GM21619 (cell line): ENCODE measurements at regions not wholly inside any gene's neighbourhood (a gene's known extent, or its start where the extent isn't known, plus 50 kb on each side); places are given as distances from the start of the nearest gene placed in this dataset.
"Not testable (repeated sequence)": the region's sequence is repeated elsewhere in the genome, so short reads cannot be mapped to it uniquely, and the experiment has no call there.

Experiments used
- ATAC-seq: cut with Tn5 transposase; IDR thresholded peaks from one replicate; pipeline ENCODE4 v1.9.1; 2021; ENCODE audit not compliant: unreplicated experiment

DNA sequence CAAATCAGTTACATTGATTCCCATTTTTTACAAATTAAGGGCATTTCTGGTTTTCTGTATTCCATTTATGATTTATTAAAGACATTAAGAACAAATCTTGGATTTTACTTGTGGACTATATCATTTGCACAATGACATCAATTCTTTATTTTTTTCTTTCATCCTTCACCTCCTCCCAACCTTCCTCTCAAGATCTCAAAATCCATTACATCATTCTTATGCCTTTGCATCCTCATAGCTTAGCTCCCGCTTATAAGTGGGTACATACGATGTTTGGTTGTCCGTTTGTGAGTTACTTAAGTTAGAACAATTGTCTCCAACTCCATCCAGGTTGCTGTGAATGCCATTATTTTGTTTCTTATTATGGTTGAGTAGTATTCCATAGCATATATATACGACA, 752.8 kb downstream of the CD109 start:
- no peak for ATAC-seq

DNA sequence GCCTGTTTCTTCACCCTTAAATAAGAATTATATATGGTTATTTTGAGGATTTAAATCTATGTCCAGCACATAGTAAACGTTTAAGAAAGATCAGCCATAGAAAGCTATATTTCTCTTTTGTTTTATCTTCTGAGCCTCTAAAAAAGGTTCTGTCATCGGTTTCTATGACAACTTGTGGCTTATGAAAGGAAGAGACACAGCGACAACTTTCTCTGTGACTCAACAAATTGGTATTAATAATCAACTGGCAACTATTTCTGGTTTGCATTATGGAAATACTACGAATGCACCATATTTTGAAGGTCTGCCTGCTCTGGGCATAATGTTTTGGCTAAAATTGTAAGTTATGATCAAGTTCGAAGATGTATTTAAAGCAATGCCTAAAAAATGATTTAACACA, 751.0 kb downstream of the CD109 start:
- peak; percentile 94 for ATAC-seq

DNA sequence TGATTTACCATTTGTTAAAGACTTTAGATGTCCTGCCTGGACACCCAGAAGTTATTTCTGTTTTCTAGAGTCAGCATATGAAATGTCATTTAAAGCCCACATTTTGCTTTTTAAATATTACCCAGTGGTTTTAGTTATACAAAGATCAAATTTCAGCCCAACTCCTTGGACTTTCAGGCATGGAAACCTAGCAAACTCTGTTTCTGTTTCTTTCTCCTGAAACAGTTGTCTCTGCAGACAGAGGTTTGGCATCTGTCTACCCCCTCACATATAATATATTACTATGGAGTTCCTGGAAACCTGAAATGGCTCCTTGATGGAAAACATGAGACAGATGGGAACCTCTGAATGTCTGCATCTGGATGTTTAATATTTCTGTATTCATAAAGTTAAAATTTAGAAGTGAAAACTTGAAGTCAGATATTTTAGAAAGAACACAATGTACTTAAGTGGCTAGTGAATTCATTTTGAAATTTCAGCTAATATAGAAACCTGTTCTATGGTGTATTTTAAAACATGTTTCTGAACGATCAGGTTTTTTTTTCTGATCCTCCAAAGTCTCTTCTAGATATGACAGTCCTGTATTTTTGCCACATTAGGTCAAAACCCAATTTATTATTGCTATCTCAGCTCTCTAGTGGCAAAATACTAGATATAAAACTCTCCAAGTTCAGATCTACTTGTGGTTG, 743.3 kb downstream of the CD109 start:
- no peak for ATAC-seq

DNA sequence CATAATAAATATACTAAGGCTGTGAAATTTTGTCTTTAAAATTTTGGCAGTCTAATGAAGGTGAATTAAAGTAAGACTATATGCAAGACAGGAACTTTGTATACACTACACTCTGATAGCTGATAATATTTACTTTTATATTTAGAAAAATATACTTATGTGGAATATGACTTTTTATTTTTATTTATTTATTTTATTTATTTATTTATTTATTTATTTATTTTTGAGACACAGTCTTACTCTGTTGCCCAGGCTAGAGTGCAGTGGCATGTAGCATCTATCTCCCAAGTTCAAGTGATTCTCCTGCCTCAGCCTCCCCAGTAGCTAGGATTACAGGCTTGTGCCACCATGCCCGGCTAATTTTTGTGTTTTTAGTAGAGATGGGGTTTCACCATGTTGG, 742.4 kb downstream of the CD109 start:
- not testable (repeated sequence) for ATAC-seq

DNA sequence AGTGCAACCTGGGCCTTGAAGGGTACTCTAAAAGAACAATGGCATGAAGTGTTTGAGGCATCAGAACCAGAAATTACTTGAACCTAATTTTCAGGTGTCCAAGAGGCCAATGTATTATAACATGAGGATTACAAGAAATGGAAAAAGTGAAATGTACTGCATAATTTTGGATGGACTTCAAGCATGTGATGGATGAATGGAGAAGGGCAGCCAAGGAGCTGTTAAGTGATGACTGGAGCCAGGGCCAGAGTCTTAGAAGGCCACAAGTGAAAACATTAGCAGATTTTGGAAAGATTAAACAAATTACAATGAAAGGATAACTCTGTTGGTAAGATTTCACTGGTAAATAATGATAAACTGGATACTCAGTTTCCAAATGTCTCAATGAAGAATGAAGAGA, 738.2 kb downstream of the CD109 start:
- ATAC-seq = no peak

DNA sequence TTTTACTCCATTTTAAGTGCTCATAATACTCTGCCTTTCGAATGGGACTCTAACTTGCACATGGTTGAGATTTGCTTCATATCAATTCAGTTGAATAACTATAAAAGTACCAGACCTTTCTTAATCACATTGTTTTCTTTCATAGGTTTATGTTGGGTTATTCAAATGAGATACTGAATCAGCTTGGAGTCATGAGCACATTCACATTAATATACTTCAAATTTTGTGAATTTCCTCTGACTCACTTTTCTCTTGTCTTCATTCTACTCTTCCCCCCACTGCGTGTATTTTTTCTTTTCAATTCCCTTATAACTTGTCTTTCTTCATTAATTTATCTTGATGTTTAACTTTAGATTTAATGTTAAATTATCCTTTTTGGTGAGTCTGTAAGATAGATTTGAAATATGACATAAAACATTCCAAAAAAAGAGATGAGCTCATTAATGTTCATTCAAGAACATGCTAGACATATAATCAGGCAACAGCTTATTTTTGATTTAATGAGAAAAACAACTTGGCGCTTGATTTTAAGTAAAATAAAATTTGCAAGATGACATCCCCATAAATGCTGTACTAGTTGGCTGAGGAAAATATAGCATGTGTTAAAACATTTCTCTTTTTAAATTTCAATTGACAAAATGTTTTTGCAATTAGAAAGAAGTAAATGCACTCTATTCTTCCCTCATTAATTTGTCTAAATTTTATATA, 736.0 kb downstream of the CD109 start:
- ATAC-seq = no peak

DNA sequence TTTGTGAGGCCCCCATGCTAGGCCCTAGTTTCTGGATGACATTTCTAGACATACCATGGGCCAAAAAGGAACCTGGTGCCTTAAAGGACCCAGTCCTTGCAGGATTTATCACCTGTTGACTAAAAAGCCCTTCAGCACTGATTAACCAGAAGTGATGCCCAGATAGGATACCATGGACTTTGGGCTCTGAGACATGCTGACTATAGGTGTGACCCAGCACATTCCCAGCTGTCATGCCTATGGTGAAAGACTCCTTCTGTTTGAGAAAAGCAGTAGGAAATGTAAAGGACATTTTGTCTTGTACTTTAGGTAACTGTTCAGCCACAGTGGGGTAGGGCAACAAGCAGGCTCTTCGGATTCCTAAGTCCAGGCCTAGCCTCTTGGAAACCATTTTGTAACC, 724.2 kb downstream of the CD109 start:
- ATAC-seq = no peak

DNA sequence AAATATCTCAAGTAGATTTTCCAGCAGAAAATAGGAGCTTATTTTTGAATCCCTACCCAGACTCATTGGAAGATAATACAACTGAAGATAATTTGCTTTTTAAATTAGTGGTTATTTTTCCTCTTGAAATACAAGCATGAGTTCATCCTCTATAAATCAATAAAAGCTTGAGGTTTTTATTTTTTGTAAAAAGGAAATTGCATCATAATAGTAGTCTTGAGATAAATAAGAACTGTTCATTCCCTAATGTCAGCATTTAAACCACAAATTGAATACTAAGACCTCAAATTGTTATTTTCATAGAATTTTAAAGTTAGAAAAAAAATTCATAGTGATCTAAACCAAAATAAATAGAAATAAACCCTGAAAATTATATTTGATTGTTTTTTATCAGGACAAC, 719.1 kb downstream of the CD109 start:
- ATAC-seq = no peak

DNA sequence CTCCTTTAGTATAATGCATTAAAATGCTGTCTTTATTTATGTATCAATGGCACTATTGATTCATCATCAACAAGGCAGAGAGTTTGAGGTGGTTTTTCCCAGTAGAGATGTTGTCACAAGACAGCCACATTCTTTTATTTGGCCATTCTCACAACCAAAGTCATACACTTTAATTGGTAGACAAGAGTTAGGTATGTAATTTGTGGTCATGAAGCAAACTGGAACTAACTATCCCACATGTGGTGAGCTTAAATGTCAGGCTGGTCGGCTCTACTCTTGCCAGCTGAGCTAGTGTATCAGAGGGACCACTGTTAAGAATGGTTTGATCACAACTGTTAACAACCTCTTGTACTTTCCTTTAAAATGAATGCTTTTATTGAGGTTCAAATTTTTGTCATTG, 714.6 kb downstream of the CD109 start:
- ATAC-seq = no peak

DNA sequence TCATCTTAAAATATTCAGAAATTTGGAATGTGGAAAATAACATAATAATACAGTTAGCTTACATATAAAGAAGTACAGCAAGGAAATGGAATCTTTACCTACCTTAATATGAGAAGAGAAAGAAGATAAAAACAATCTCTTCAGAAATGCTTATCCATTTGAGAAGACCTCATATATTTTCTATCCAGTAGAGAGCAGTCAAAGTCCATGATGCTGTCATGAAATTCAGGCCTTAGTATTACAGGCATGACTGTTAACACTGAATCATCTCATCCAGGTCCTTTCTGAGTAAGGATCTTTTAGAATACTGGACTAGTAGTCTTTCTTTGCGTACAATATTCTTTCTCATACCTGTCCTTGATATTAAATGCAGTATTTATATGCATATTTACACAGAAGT, 713.4 kb downstream of the CD109 start:
- ATAC-seq = peak; percentile 82

DNA sequence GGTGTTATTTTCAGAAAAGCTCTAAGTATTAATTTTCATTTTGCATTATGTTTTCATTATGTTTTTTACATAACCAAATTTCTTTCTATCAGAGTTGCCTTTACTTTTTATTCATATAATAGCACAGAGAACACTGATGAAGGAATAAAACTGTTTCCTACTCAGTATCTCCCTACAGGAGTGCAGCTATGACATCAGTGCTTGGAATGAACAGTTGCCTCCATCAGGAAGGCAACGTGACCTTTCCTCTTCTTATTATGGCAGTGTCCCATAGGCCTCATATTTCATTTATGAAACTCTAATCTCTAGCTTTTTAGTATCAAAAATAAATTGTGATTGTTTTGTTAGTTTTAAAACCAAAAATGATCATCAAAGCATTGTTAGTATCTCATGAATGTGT, 712.8 kb downstream of the CD109 start:
- ATAC-seq = no peak

DNA sequence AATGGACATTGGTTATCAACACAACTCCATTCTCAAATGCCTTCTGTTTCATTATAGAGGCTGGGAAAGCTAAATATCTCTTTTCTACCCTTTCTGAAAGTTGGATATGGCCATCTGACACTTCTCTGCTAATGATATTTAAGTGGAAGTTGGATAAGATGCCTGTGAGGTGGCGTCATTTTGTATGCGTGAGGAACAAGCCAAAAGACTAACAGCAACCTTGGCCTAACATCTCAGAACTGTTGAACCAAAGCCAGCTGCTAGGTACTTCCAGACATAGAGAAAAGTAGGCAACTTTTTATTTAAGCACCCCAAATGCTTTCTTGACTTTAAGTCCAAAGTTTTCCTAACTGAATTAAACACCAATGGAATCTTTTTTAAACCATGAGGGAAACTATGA, 708.4 kb downstream of the CD109 start:
- no peak for ATAC-seq

DNA sequence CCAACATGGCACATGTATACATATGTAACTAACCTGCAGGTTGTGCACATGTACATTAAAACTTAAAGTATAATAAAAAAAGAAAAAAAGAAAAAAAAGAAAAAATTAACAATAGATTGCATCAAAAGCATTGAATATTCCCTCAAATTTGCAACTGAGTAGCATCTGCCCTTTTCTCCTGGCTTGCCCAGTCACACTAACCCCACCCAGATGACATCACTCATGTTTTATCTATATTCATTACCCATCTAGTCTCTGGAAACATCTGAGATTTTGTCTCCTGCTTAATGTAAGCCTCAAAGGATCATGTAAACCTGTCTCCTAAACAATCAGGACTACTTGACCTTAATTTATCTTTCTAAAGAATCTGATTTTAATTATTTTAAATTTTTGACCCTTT, 706.8 kb downstream of the CD109 start:
- ATAC-seq = no peak

DNA sequence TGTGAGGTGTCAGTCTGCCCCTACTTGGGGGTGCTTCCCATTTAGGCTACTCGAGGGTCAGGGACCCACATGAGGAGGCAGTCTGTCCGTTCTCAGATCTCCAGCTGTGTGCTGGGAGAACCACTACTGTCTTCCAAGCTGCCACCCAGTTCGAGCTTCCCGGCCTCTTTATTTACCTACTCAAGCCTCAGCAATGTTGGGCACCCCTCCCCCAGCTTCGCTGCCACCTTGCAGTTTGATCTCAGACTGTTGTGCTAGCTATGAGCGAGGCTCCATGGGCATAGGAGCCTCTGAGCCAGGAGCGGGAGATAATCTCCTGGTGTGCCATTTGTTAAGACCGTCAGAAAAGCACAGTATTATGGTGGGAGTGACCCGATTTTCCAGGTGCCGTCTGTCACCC, 682.4 kb downstream of the CD109 start:
- not testable (repeated sequence) for ATAC-seq

DNA sequence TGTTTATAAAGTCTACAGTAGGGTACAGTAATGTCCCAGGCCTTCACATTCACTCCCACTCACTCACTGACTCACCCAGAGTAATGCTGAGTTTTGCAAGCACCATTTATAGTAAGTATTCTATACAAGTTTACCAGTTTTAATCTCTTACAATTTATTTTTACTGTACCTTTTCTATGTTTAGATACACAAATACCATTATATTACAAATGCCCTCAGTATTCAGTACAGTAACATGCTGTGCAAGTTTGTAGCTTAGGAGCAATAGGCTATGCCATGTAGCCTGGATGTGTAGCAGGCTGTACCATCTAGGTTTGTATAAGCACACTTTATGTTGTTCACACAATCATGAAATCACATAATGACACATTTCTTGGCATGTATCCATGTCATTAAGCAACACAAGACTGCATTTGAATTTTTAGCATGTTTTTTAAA, 673.6 kb downstream of the CD109 start:
- ATAC-seq = no peak

DNA sequence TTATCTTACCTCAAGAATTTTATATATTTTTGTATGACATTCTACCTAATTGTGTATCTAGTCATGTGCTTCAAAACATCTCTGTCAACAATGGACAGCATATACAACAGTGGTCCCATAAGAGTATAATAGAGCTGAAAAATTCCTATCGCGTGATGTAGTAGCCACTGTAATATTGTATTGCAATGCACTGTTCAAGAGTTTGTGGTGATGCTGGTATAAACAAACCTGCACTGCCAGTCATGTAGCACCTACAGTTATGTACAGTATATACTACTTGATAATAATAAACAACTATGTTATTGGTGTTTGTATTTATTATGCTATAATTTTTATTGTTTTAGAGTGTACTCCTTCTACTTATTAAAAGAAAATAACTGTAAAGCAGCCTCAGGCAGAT, 672.7 kb downstream of the CD109 start:
- ATAC-seq = no peak

DNA sequence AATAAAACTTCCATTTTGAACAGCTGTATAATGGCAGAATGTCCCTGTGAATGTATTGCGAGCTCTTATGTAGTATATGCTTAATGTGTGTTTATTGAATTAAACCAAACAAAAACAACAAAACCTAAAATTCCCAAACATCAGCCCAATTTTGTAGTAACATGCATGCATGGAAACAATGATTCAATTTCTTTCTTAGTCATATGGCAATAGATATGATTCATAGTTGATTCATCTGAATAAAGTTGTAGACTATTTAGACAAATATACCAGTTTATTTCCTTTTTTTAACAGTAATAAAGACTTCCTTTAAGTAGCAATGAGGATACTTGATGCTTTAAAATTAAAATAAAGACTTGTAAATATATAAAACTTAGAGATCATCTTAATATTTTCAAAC, 670.6 kb downstream of the CD109 start:
- ATAC-seq = no peak

DNA sequence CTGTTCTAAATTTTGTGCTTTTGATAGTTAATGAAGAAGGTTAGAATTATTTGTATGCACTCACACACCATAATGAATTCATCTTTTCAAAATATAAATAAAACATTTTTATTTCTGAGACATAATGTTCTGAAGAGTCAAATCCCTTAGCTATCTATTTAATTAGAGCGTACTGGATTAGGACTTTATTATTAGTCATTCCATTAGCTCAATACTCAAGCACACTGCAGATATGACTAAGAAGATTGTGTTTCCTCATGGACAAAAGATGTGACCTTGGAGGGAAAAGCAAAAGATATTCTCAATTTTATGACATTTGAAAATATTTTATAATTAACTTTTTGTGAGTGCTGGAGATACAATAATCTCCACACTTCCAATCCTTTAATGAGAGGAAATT, 666.4 kb downstream of the CD109 start:
- no peak for ATAC-seq

DNA sequence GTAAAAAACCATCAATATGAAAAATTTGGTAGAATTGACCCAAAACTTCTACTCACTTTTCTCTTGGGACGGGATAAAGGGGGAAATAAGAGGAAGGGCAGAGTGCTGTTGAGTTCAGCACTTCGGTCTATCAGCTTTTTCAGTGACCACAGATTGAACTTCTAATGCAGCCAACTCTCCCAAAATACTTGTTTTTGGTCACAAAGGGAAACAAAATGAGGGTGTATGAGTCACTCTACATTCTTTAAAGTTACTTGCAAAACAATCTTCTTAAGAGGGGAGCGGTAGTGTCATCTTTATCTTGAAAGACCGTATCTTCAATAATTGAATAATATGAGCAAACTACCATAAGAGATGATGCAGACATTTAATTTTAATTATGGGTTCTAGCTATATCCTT, 661.3 kb downstream of the CD109 start:
- ATAC-seq = no peak

DNA sequence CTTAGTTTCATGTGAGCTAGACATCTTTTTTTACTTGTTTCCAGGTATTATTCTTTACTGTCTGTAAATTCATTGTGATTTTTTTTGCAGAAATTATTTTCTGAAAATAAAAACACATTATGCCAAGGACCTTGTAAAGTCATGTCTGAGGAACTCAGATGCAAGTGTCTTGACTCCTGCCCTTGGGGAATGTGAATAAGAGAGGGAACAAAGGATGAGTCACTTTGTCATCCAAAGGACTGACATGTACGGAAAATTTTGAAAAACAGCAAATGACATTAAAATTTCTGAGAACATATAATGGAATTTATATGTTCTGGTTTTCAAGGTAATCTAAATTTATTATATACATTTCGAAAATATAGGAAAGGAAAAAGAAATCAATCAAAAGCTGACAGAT, 660.4 kb downstream of the CD109 start:
- no peak for ATAC-seq

DNA sequence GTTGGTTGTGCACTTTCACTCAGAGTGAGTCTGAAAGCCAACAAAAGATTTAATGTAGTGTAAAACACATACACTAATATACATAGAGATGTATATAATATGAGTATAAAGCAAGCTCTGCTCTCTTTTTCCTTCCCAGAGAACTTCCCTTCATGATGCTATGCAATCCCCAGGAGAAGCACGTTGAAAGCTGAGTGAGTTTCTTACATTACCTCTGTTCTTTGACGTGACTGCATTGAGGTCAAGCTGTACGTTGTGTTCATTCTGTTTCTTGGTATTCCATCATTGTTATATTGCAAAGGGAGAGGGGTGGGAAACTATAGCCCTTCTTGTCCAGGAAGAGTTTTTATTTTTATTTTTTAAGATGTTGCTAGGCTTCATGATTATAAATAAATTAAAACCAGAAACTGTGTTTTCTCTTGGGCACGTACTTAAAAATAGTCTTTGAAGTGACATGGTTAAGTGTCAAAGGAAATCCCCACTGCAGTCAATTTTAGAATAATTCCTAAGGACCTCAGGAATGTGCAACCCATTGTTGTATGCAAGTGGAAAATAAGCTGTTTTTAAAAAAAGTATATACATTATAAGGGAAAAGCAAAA, 651.0 kb downstream of the CD109 start:
- ATAC-seq = no peak

DNA sequence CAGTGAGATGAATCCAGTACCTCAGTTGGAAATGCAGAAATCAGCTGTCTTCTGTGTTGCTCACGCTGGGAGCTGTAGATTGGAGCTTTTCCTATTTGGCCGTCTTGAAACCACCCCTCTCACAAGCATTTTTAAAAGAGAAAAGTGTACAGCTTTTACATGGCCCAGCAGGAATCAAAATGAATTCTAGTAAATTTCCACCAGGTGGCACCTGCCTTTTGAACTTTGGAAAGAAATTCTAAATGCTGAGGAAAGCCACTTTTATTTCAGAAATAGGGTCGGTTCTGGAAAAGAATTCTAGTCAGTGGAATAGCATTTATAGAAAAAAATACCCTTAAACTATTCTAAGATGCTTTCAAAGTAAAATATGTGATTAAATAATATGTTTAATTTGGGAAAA, 647.8 kb downstream of the CD109 start:
- no peak for ATAC-seq
